ENCODE measurements at regions not wholly inside any gene's neighbourhood (a gene's known extent, or its start where the extent isn't known, plus 50 kb on each side); places are given as distances from the start of the nearest gene placed in this dataset.
"Not testable (repeated sequence)": the region's sequence is repeated elsewhere in the genome, so short reads cannot be mapped to it uniquely, and the experiment has no call there.

GRCh38 chr2:167675906-167676305, 571.5 kb downstream of the STK39 start:
- no peak for DNase-seq

GRCh38 chr2:167670588-167670987, 576.8 kb downstream of the STK39 start:
- no peak for DNase-seq

GRCh38 chr2:167653131-167653530, 594.3 kb downstream of the STK39 start:
- no peak for DNase-seq

GRCh38 chr2:167652401-167652800, 595.0 kb downstream of the STK39 start:
- peak; percentile 21 for DNase-seq

GRCh38 chr2:167651406-167652151, 595.8 kb downstream of the STK39 start:
- DNase-seq: no peak

GRCh38 chr2:167646557-167646956, 600.8 kb downstream of the STK39 start:
- DNase-seq: no peak

GRCh38 chr2:167640096-167640495, 607.3 kb downstream of the STK39 start:
- no peak for DNase-seq

GRCh38 chr2:167637741-167638140, 609.7 kb downstream of the STK39 start:
- DNase-seq: no peak

- not testable (repeated sequence) for DNase-seq
Observed at GRCh38 chr2:167632271-167632670, 615.1 kb downstream of the STK39 start.

- DNase-seq: no peak
Observed at GRCh38 chr2:167626961-167627360, 620.4 kb downstream of the STK39 start.

- DNase-seq: no peak
Observed at GRCh38 chr2:167626301-167626700, 621.1 kb downstream of the STK39 start.

GRCh38 chr2:167616997-167617396, 630.4 kb downstream of the STK39 start:
- DNase-seq: no peak

GRCh38 chr2:167613471-167613870, 633.9 kb downstream of the STK39 start:
- no peak for DNase-seq

- DNase-seq: no peak
Observed at GRCh38 chr2:167608487-167608886, 638.9 kb downstream of the STK39 start.

GRCh38 chr2:167607731-167608130, 639.7 kb downstream of the STK39 start:
- no peak for DNase-seq

GRCh38 chr2:167607211-167607610, 640.2 kb downstream of the STK39 start:
- DNase-seq: no peak

GRCh38 chr2:167602122-167602521, 645.3 kb downstream of the STK39 start:
- DNase-seq: no peak

- no peak for DNase-seq
Observed at GRCh38 chr2:167599219-167599618, 648.2 kb downstream of the STK39 start.

- no peak for DNase-seq
Observed at GRCh38 chr2:167595839-167596471, 651.4 kb downstream of the STK39 start.

- no peak for DNase-seq
Observed at GRCh38 chr2:167595021-167595420, 652.4 kb downstream of the STK39 start.

GRCh38 chr2:167592441-167592840, 655.0 kb downstream of the STK39 start:
- no peak for DNase-seq

- DNase-seq: no peak
Observed at GRCh38 chr2:167582619-167583018, 664.8 kb downstream of the STK39 start.

GRCh38 chr2:167581961-167582574, 665.3 kb downstream of the STK39 start:
- no peak for DNase-seq

GRCh38 chr2:167579826-167580225, 667.6 kb downstream of the STK39 start:
- no peak for DNase-seq

All from fibroblast of skin of back (primary cell).